ENCODE measurements at regions not wholly inside any gene's neighbourhood (a gene's known extent, or its start where the extent isn't known, plus 50 kb on each side); places are given as distances from the start of the nearest gene placed in this dataset.

GRCh38 chr3:146896711-146897110 is 291.6 kb upstream of the PLSCR5 start (continued):
- TF ChIP-seq E2F1 (CRISPR knock-in tag; IDR thresholded peaks at IDR 0.05): no peak

- Mint-ChIP-seq H3K4me3 (no peak overlapping the region), H3K4me1 (peaks cover 9% of the 10 kb centered on the region), H3K9me3 (no peaks in the 10 kb centered on the region), H3K27ac (no peak overlapping the region), H3K36me3 (no peaks in the 10 kb centered on the region), H3K27me3 (ENCODE audit: low read depth) (no peaks in the 10 kb centered on the region)
- POLR2A ChIA-PET: no interaction called here
- ATAC-seq (no peak), DNase-seq (ENCODE audit: low spot score) (no peak)
- CTCF ChIA-PET: no interaction called here
- TF ChIP-seq ERG (CRISPR knock-in tag; IDR thresholded peaks at IDR 0.05): no peak
- no peak for TF ChIP-seq SOX15 (CRISPR knock-in tag; IDR thresholded peaks at IDR 0.05)
Measured at GRCh38 chr3:146895026-146895749, 290.0 kb upstream of the PLSCR5 start.

- ATAC-seq (no peak), DNase-seq (ENCODE audit: low spot score) (no peak)
- H3K4me1 Mint-ChIP-seq: peaks cover 9% of the 10 kb centered on the region
- H3K27me3 Mint-ChIP-seq (ENCODE audit: low read depth): no peaks in the 10 kb centered on the region
- no peaks in the 10 kb centered on the region for H3K36me3 Mint-ChIP-seq
- ChIA-PET POLR2A (no interaction called here), CTCF (no interaction called here)
- H3K27ac Mint-ChIP-seq: peak overlapping the region; percentile 58
- no peak overlapping the region for H3K4me3 Mint-ChIP-seq
- H3K9me3 Mint-ChIP-seq: no peaks in the 10 kb centered on the region
- TF ChIP-seq EMX1 (CRISPR knock-in tag; IDR thresholded peaks at IDR 0.05) (no peak), GTF2I (CRISPR knock-in tag; conservative IDR thresholded peaks at IDR 0.05) (no peak), ZNF396 (CRISPR knock-in tag; IDR thresholded peaks at IDR 0.05; ENCODE audit: borderline replicate concordance) (no peak), E2F4 (CRISPR knock-in tag; IDR thresholded peaks at IDR 0.05; ENCODE audit: borderline replicate concordance, low read depth) (no peak), IRF1 (CRISPR knock-in tag; IDR thresholded peaks at IDR 0.05) (no peak), NFATC4 (CRISPR knock-in tag; IDR thresholded peaks at IDR 0.05) (no peak), HMGXB4 (CRISPR knock-in tag; IDR thresholded peaks at IDR 0.05) (no peak), ARID4B (CRISPR knock-in tag; IDR thresholded peaks at IDR 0.05; ENCODE audit: borderline replicate concordance) (no peak), AR (CRISPR knock-in tag; IDR thresholded peaks at IDR 0.05) (no peak), ESRRA (CRISPR knock-in tag; IDR thresholded peaks at IDR 0.05; ENCODE audit: borderline replicate concordance) (no peak), RELA (CRISPR knock-in tag; IDR thresholded peaks at IDR 0.05; ENCODE audit: borderline replicate concordance) (no peak), ELF4 (CRISPR knock-in tag; IDR thresholded peaks at IDR 0.05; ENCODE audit: low read depth) (no peak), ZNF671 (CRISPR knock-in tag; IDR thresholded peaks at IDR 0.05) (no peak), ATF3 (CRISPR knock-in tag; conservative IDR thresholded peaks at IDR 0.05) (no peak), IRF2 (CRISPR knock-in tag; IDR thresholded peaks at IDR 0.05; ENCODE audit: borderline replicate concordance, low read depth) (no peak)
Measured at GRCh38 chr3:146894406-146894805, 289.3 kb upstream of the PLSCR5 start.

Data from WTC11 (cell line).